MM.1S (cell line): ENCODE measurements at regions not wholly inside any gene's neighbourhood (a gene's known extent, or its start where the extent isn't known, plus 50 kb on each side); places are given as distances from the start of the nearest gene placed in this dataset.

ENCODE experiments used
- DNase-seq: peaks from one replicate; pipeline ENCODE4 v3.0.0-alpha.2; 2015
- H2AFZ ChIP-seq: fragments of 300-600 bp; sonication (generic); 2 replicates; pipeline ENCODE4 v1.6.0; 2016; ENCODE audit warnings: antibody characterized with exemption, low read length
- H3F3A ChIP-seq: fragments of 300-600 bp; sonication (generic); 2 replicates; pipeline ENCODE4 v1.6.1; 2016; ENCODE audit warnings: mild to moderate bottlenecking, antibody characterized with exemption, low read length, moderate library complexity, mixed read lengths; ENCODE audit not compliant: insufficient read depth
- H3K27ac ChIP-seq: fragments of 300-600 bp; sonication (generic); 2 replicates; pipeline ENCODE4 v1.5.1; 2016; ENCODE audit warnings: mild to moderate bottlenecking, low read length
- H3K27me3 ChIP-seq: fragments of 300-600 bp; sonication (generic); replicated peaks from 2 replicates; pipeline ENCODE4 v1.6.0; 2016; ENCODE audit warnings: low read length; ENCODE audit not compliant: insufficient read depth
- H3K36me3 ChIP-seq: fragments of 300-600 bp; sonication (generic); replicated peaks from 2 replicates; pipeline ENCODE4 v1.6.1; 2016; ENCODE audit warnings: mild to moderate bottlenecking, low read length, mixed read lengths; ENCODE audit not compliant: insufficient read depth
- H3K4me1 ChIP-seq: fragments of 300-600 bp; sonication (generic); 2 replicates; pipeline ENCODE4 v1.6.1; 2016; ENCODE audit warnings: low read length, mixed read lengths
- H3K4me2 ChIP-seq: fragments of 300-600 bp; sonication (generic); 2 replicates; pipeline ENCODE4 v1.6.0; 2016; ENCODE audit warnings: low read depth, low read length
- H3K4me3 ChIP-seq: fragments of 300-600 bp; sonication (generic); 2 replicates; pipeline ENCODE4 v1.5.1; 2016; ENCODE audit warnings: low read length, mixed read lengths
- H3K79me2 ChIP-seq: fragments of 300-600 bp; sonication (generic); 2 replicates; pipeline ENCODE4 v1.6.1; 2016; ENCODE audit warnings: mixed run types, low read length, mixed read lengths
- H3K9ac ChIP-seq: fragments of 300-600 bp; sonication (generic); 2 replicates; pipeline ENCODE4 v1.6.1; 2016; ENCODE audit warnings: low read length, mixed read lengths
- H3K9me2 ChIP-seq: fragments of 300-600 bp; sonication (generic); replicated peaks from 2 replicates; pipeline ENCODE4 v1.6.1; 2016; ENCODE audit warnings: mild to moderate bottlenecking, low read length, mixed read lengths; ENCODE audit not compliant: insufficient read depth
- H3K9me3 ChIP-seq: fragments of 300-600 bp; sonication (generic); replicated peaks from 2 replicates; pipeline ENCODE4 v1.6.1; 2016; ENCODE audit warnings: mild to moderate bottlenecking, low read length, mixed read lengths; ENCODE audit not compliant: insufficient read depth
- H4K20me1 ChIP-seq: fragments of 300-600 bp; sonication (generic); 2 replicates; pipeline ENCODE4 v1.6.1; 2016; ENCODE audit warnings: mild to moderate bottlenecking, low read length, moderate library complexity, mixed read lengths; ENCODE audit not compliant: insufficient read depth
- EZH2 ChIP-seq: fragments of 300-600 bp; sonication (generic); optimal IDR thresholded peaks from 2 replicates; pipeline ENCODE3; 2017; ENCODE audit warnings: low read depth, mild to moderate bottlenecking, antibody characterized with exemption, low read length, mixed read lengths
- EZH2phosphoT487 ChIP-seq: fragments of 300-600 bp; sonication (generic); IDR thresholded peaks from 2 replicates; pipeline ENCODE4 v1.6.1; 2018; ENCODE audit warnings: antibody characterized with exemption, low read length
- TF ChIP-seq, protein P1 (sequence below): fragments of 300-600 bp; sonication (generic); IDR thresholded peaks from 2 replicates; pipeline ENCODE4 v1.5.1; 2016; ENCODE audit warnings: antibody characterized with exemption, low read length, mixed read lengths

DNA sequence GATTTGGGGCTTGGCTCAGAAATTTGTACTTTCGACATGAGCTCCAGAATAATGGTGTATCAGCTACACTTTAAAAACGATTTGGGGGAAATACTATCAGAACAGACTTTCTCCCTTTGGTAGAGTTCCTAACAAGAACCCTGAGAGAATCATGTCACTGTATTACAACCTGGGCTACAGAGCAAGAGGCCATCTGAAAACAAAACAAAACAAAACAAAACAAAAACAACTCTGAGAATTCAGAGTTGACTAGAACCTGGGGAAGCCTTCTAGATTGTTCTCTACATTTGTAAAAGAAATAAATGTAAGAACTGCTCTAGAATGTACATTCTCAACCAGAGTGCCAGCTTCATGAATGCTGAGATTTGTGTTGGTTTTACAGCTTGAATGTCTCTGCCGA lies 262.6 kb upstream of the SEMA3D start:
- Histone ChIP-seq H4K20me1 (no peaks in the 10 kb centered on the region), H3K4me2 (no peak overlapping the region), H3F3A (no peaks in the 10 kb centered on the region), H3K9me3 (no peaks in the 10 kb centered on the region), H3K27me3 (no peaks in the 10 kb centered on the region), H3K79me2 (no peaks in the 10 kb centered on the region), H3K4me3 (no peak overlapping the region), H2AFZ (0 out of 2 replicates have a peak overlapping the region, but pooled peaks have one; percentile 8), H3K36me3 (no peaks in the 10 kb centered on the region), H3K9me2 (no peaks in the 10 kb centered on the region), H3K27ac (no peak overlapping the region), H3K4me1 (no peaks in the 10 kb centered on the region), H3K9ac (no peak overlapping the region)
- DNase-seq, result no peak
- TF ChIP-seq, protein P1, sequence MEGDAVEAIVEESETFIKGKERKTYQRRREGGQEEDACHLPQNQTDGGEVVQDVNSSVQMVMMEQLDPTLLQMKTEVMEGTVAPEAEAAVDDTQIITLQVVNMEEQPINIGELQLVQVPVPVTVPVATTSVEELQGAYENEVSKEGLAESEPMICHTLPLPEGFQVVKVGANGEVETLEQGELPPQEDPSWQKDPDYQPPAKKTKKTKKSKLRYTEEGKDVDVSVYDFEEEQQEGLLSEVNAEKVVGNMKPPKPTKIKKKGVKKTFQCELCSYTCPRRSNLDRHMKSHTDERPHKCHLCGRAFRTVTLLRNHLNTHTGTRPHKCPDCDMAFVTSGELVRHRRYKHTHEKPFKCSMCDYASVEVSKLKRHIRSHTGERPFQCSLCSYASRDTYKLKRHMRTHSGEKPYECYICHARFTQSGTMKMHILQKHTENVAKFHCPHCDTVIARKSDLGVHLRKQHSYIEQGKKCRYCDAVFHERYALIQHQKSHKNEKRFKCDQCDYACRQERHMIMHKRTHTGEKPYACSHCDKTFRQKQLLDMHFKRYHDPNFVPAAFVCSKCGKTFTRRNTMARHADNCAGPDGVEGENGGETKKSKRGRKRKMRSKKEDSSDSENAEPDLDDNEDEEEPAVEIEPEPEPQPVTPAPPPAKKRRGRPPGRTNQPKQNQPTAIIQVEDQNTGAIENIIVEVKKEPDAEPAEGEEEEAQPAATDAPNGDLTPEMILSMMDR, result no peak
- no peak for TF ChIP-seq EZH2phosphoT487
- TF ChIP-seq EZH2, result no peak

DNA sequence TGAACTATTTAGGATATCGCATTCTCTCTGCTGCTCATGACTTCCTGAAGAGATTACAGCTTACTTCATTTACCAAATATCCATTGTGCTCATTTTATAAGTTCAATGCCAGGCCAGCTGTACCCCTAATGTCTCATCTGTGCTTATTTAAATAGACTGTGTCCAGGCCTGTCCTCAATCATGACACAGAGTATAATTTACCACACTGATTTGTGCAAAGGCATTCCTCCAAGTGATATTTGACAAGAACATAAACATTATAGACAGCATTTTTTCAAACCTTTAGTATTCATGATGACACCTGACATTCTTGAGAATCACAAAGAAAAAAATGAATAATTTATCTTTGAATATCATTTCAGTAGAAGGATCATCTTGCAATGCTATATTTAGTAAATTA lies 260.1 kb upstream of the SEMA3D start:
- no peak for DNase-seq
- H3K79me2 ChIP-seq, result no peaks in the 10 kb centered on the region
- H3K4me3 ChIP-seq, result no peak overlapping the region
- no peaks in the 10 kb centered on the region for H3K27me3 ChIP-seq
- no peaks in the 10 kb centered on the region for H3F3A ChIP-seq
- no peaks in the 10 kb centered on the region for H4K20me1 ChIP-seq
- no peak overlapping the region for H2AFZ ChIP-seq
- no peaks in the 10 kb centered on the region for H3K36me3 ChIP-seq
- TF ChIP-seq EZH2phosphoT487, result no peak
- H3K9ac ChIP-seq, result no peak overlapping the region
- H3K9me3 ChIP-seq, result no peaks in the 10 kb centered on the region
- no peaks in the 10 kb centered on the region for H3K4me1 ChIP-seq
- H3K9me2 ChIP-seq, result no peaks in the 10 kb centered on the region
- no peak overlapping the region for H3K27ac ChIP-seq
- no peak overlapping the region for H3K4me2 ChIP-seq

DNA sequence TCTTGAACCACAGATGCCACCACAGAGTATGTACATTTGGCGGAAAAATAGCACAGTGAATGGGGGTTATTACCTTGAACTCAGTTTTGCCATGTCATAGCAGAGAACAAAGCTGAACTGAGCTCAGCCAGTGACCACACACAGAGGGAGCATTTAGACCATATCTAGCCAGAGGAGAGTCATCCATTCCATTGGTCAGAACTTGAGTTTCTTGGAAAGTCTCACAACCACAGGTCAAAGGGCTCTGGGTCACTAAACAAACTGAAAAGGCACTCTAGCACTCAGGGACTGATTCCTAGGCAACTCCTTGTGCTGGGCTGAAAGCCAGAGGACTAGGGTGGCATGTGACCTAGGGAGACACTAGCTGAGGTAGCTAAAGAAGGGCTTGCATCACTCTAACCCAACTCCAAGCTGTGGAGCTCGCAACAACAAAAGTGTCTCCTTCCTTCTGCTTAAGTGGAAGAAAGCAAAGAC lies 239.7 kb upstream of the SEMA3D start:
- H3K79me2 ChIP-seq, result no peaks in the 10 kb centered on the region
- H3K36me3 ChIP-seq, result no peaks in the 10 kb centered on the region
- H3K4me3 ChIP-seq, result no peak overlapping the region
- no peak for DNase-seq
- H3F3A ChIP-seq, result no peaks in the 10 kb centered on the region
- no peak overlapping the region for H3K4me2 ChIP-seq
- no peak overlapping the region for H2AFZ ChIP-seq
- no peaks in the 10 kb centered on the region for H3K9me3 ChIP-seq
- no peaks in the 10 kb centered on the region for H3K4me1 ChIP-seq
- H3K9ac ChIP-seq, result no peak overlapping the region
- no peak overlapping the region for H3K27ac ChIP-seq
- H3K9me2 ChIP-seq, result no peaks in the 10 kb centered on the region
- TF ChIP-seq, protein P1, result no peak
- no peak for TF ChIP-seq EZH2phosphoT487
- TF ChIP-seq EZH2, result no peak
- no peaks in the 10 kb centered on the region for H4K20me1 ChIP-seq
- no peaks in the 10 kb centered on the region for H3K27me3 ChIP-seq

DNA sequence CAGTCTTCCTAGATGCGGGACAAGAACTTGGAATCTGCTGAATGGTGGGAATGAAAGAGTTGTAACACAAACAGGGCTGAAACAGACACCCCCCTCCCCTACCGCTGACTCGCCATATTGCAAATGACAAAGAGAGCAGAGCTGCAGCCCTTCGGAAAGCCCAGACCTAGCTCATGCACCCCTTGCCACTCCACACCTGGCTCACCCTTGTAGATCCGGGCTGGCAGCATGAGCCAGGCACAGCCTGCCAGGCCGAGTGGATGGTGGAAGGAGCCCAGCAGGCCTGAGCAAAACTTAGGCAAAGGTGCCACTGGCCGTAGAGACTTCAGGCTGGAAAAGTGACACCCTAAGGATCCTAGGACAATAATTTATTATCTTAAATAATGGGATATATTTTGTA lies 237.4 kb upstream of the SEMA3D start:
- DNase-seq, result no peak
- Histone ChIP-seq H3K4me3 (no peak overlapping the region), H3F3A (no peaks in the 10 kb centered on the region), H3K27ac (no peak overlapping the region), H4K20me1 (no peaks in the 10 kb centered on the region), H3K9me2 (no peaks in the 10 kb centered on the region), H3K36me3 (no peaks in the 10 kb centered on the region), H3K79me2 (no peaks in the 10 kb centered on the region), H3K27me3 (no peaks in the 10 kb centered on the region), H3K4me2 (no peak overlapping the region), H3K9ac (no peak overlapping the region), H3K9me3 (no peaks in the 10 kb centered on the region), H2AFZ (no peak overlapping the region), H3K4me1 (no peaks in the 10 kb centered on the region)
- no peak for TF ChIP-seq EZH2
- TF ChIP-seq, protein P1, result no peak
- no peak for TF ChIP-seq EZH2phosphoT487
